ENCODE measurements at regions not wholly inside any gene's neighbourhood (a gene's known extent, or its start where the extent isn't known, plus 50 kb on each side); places are given as distances from the start of the nearest gene placed in this dataset.

GRCh38 chr5:35408146-35408545 is 177.9 kb upstream of the PRLR start:
- Histone ChIP-seq H3K79me2 (ENCODE audit: insufficient read depth, low read length) (no peaks in the 10 kb centered on the region), H3K27me3 (ENCODE audit: insufficient read depth, low read length) (no peaks in the 10 kb centered on the region), H3K4me2 (ENCODE audit: insufficient read depth, low read length) (no peak overlapping the region), H2AFZ (ENCODE audit: low read length) (no peak overlapping the region), H3K4me3 (ENCODE audit: insufficient read depth, low read length) (no peak overlapping the region), H3K36me3 (ENCODE audit: insufficient read depth, low read length) (no peaks in the 10 kb centered on the region), H3K4me1 (ENCODE audit: insufficient read depth, low read length) (no peaks in the 10 kb centered on the region), H4K20me1 (ENCODE audit: insufficient read depth, low read length) (no peaks in the 10 kb centered on the region), H3K27ac (ENCODE audit: low read depth, low read length) (no peak overlapping the region), H3K9me3 (ENCODE audit: low read depth, low read length) (no peaks in the 10 kb centered on the region)
- DNase-seq (ENCODE audit: insufficient read length, low spot score, missing footprints), result no peak
- no peak for TF ChIP-seq CTCF (IDR thresholded peaks at IDR 0.05; ENCODE audit: extremely low read depth, low read depth, low read length)

GRCh38 chr5:35407697-35408096 is 177.4 kb upstream of the PRLR start:
- H3K9me3 ChIP-seq (ENCODE audit: low read depth, low read length), result no peaks in the 10 kb centered on the region
- no peak overlapping the region for H3K4me3 ChIP-seq (ENCODE audit: insufficient read depth, low read length)
- no peaks in the 10 kb centered on the region for H4K20me1 ChIP-seq (ENCODE audit: insufficient read depth, low read length)
- no peak overlapping the region for H3K4me2 ChIP-seq (ENCODE audit: insufficient read depth, low read length)
- no peak for TF ChIP-seq CTCF (IDR thresholded peaks at IDR 0.05; ENCODE audit: extremely low read depth, low read depth, low read length)
- H3K36me3 ChIP-seq (ENCODE audit: insufficient read depth, low read length), result no peaks in the 10 kb centered on the region
- H3K79me2 ChIP-seq (ENCODE audit: insufficient read depth, low read length), result no peaks in the 10 kb centered on the region
- no peaks in the 10 kb centered on the region for H3K27me3 ChIP-seq (ENCODE audit: insufficient read depth, low read length)
- H3K27ac ChIP-seq (ENCODE audit: low read depth, low read length), result no peak overlapping the region
- no peak overlapping the region for H2AFZ ChIP-seq (ENCODE audit: low read length)
- DNase-seq (ENCODE audit: insufficient read length, low spot score, missing footprints), result no peak
- no peaks in the 10 kb centered on the region for H3K4me1 ChIP-seq (ENCODE audit: insufficient read depth, low read length)

GRCh38 chr5:35405938-35406337 is 175.7 kb upstream of the PRLR start:
- H2AFZ ChIP-seq (ENCODE audit: low read length), result no peak overlapping the region
- H3K36me3 ChIP-seq (ENCODE audit: insufficient read depth, low read length), result no peaks in the 10 kb centered on the region
- no peaks in the 10 kb centered on the region for H3K9me3 ChIP-seq (ENCODE audit: low read depth, low read length)
- no peak for TF ChIP-seq CTCF (IDR thresholded peaks at IDR 0.05; ENCODE audit: extremely low read depth, low read depth, low read length)
- no peaks in the 10 kb centered on the region for H4K20me1 ChIP-seq (ENCODE audit: insufficient read depth, low read length)
- no peak overlapping the region for H3K4me2 ChIP-seq (ENCODE audit: insufficient read depth, low read length)
- no peak overlapping the region for H3K27ac ChIP-seq (ENCODE audit: low read depth, low read length)
- DNase-seq (ENCODE audit: insufficient read length, low spot score, missing footprints), result no peak
- H3K4me3 ChIP-seq (ENCODE audit: insufficient read depth, low read length), result no peak overlapping the region
- no peaks in the 10 kb centered on the region for H3K79me2 ChIP-seq (ENCODE audit: insufficient read depth, low read length)
- H3K27me3 ChIP-seq (ENCODE audit: insufficient read depth, low read length), result no peaks in the 10 kb centered on the region
- no peaks in the 10 kb centered on the region for H3K4me1 ChIP-seq (ENCODE audit: insufficient read depth, low read length)

- Histone ChIP-seq H3K36me3 (ENCODE audit: insufficient read depth, low read length) (no peaks in the 10 kb centered on the region), H3K4me1 (ENCODE audit: insufficient read depth, low read length) (no peaks in the 10 kb centered on the region), H3K9me3 (ENCODE audit: low read depth, low read length) (no peaks in the 10 kb centered on the region), H4K20me1 (ENCODE audit: insufficient read depth, low read length) (no peaks in the 10 kb centered on the region), H3K4me3 (ENCODE audit: insufficient read depth, low read length) (no peak overlapping the region), H2AFZ (ENCODE audit: low read length) (no peak overlapping the region), H3K27ac (ENCODE audit: low read depth, low read length) (no peak overlapping the region), H3K4me2 (ENCODE audit: insufficient read depth, low read length) (no peak overlapping the region), H3K79me2 (ENCODE audit: insufficient read depth, low read length) (no peaks in the 10 kb centered on the region), H3K27me3 (ENCODE audit: insufficient read depth, low read length) (no peaks in the 10 kb centered on the region)
- no peak for TF ChIP-seq CTCF (IDR thresholded peaks at IDR 0.05; ENCODE audit: extremely low read depth, low read depth, low read length)
- no peak for DNase-seq (ENCODE audit: insufficient read length, low spot score, missing footprints)
These were observed 174.4 kb upstream of the PRLR start for GRCh38 chr5:35404701-35405100.

Data from osteoblast (primary cell).